ENCODE measurements at regions not wholly inside any gene's neighbourhood (a gene's known extent, or its start where the extent isn't known, plus 50 kb on each side); places are given as distances from the start of the nearest gene placed in this dataset.

GRCh38 chr1:189567890-189568289, 909.8 kb downstream of the BRINP3 start:
- TF ChIP-seq BACH2 (CRISPR knock-in tag; IDR thresholded peaks at IDR 0.05; ENCODE audit: borderline replicate concordance) (no peak), CSDC2 (CRISPR knock-in tag; IDR thresholded peaks at IDR 0.05) (no peak), PPARA (CRISPR knock-in tag; IDR thresholded peaks at IDR 0.05; ENCODE audit: borderline replicate concordance) (no peak), POU6F1 (CRISPR knock-in tag; IDR thresholded peaks at IDR 0.05; ENCODE audit: borderline replicate concordance, low read depth) (no peak), ZNF70 (CRISPR knock-in tag; IDR thresholded peaks at IDR 0.05) (no peak), PATZ1 (CRISPR knock-in tag; IDR thresholded peaks at IDR 0.05; ENCODE audit: borderline replicate concordance) (no peak), ARNTL (CRISPR knock-in tag; IDR thresholded peaks at IDR 0.05; ENCODE audit: borderline replicate concordance, low read depth) (no peak), TCF4 (CRISPR knock-in tag; IDR thresholded peaks at IDR 0.05; ENCODE audit: borderline replicate concordance) (no peak), SNAI2 (CRISPR knock-in tag; IDR thresholded peaks at IDR 0.05) (no peak), ZFP3 (CRISPR knock-in tag; IDR thresholded peaks at IDR 0.05) (no peak), ZNF8 (CRISPR knock-in tag; IDR thresholded peaks at IDR 0.05) (no peak), ISL1 (CRISPR knock-in tag; IDR thresholded peaks at IDR 0.05) (no peak), ZFP30 (CRISPR knock-in tag; IDR thresholded peaks at IDR 0.05) (no peak), RARB (CRISPR knock-in tag; IDR thresholded peaks at IDR 0.05) (no peak)

Measured in SK-N-SH treated with all-trans-retinoic acid at 6 μM for 48 hours (cell line).